K562 (cell line): ENCODE measurements at regions not wholly inside any gene's neighbourhood (a gene's known extent, or its start where the extent isn't known, plus 50 kb on each side); places are given as distances from the start of the nearest gene placed in this dataset.

Source experiments
- BHLHE40 ChIP-seq: IDR thresholded peaks from 2 replicates; pipeline ENCODE4 v1.6.1; 2011; ENCODE audit warnings: low read length, improper control_type of control experiment
- CREB5 ChIP-seq: fragments of 250-450 bp; sonication (Bioruptor Pico); IDR thresholded peaks from 2 replicates; pipeline ENCODE4 v1.5.0; 2020; ENCODE audit warnings: mild to moderate bottlenecking
- ELF2 ChIP-seq: fragments of 250-450 bp; sonication (Bioruptor Pico); IDR thresholded peaks from 2 replicates; pipeline ENCODE4 v1.5.0; 2021; ENCODE audit warnings: mild to moderate bottlenecking
- FOXO4 ChIP-seq: fragments of 450-650 bp; formaldehyde crosslinking; IDR thresholded peaks from 2 replicates; pipeline ENCODE4 v1.4.0; 2020; ENCODE audit warnings: mild to moderate bottlenecking, moderate library complexity
- HEY1 ChIP-seq: fragments of 250-450 bp; sonication (Bioruptor Pico); IDR thresholded peaks from 2 replicates; pipeline ENCODE4 v1.5.0; 2020; ENCODE audit warnings: mild to moderate bottlenecking, moderate library complexity, borderline replicate concordance
- HMBOX1 ChIP-seq: sonication (generic); IDR thresholded peaks from 2 replicates; pipeline ENCODE4 v1.6.1; 2016
- HNRNPK ChIP-seq: fragments of 200-400 bp; formaldehyde crosslinking; IDR thresholded peaks from one replicate; pipeline ENCODE4 v1.6.1; 2018; ENCODE audit warnings: mild to moderate bottlenecking, low read depth, low read length; ENCODE audit not compliant: poor library complexity, severe bottlenecking
- MCM3 ChIP-seq: fragments of 450-650 bp; IDR thresholded peaks from 2 replicates; pipeline ENCODE4 v1.6.1; 2016
- NEUROD1 ChIP-seq: fragments of 150-350 bp; IDR thresholded peaks from 2 replicates; pipeline ENCODE4 v1.6.1; 2014; ENCODE audit warnings: borderline replicate concordance, low read length, low read depth; ENCODE audit not compliant: partially characterized antibody
- NR4A1 ChIP-seq, 2 experiments: fragments of 250-450 bp in 1 of 2; fragments of 450-650 bp in 1 of 2; sonication (Bioruptor Pico) in 1 of 2; IDR thresholded peaks; 2 replicates each; pipeline versions ENCODE4 v1.4.0 to v1.6.1; 2016 to 2020; ENCODE audit warnings: mild to moderate bottlenecking in 2 of 2, missing compliant biosample characterization in 1 of 2, missing genetic modification characterization in 1 of 2, moderate library complexity in 1 of 2
- RBM15 ChIP-seq: fragments of 200-400 bp; formaldehyde crosslinking; IDR thresholded peaks from 2 replicates; pipeline ENCODE4 v1.6.1; 2018; ENCODE audit warnings: mild to moderate bottlenecking, low read length, moderate library complexity; ENCODE audit not compliant: insufficient read depth
- REST ChIP-seq, 2 experiments: fragments of 450-650 bp; formaldehyde crosslinking in 1 of 2; IDR thresholded peaks; 2 replicates each; pipeline versions ENCODE4 v1.4.0 to v1.6.1; 2014 to 2020; ENCODE audit warnings: mild to moderate bottlenecking in 2 of 2, borderline replicate concordance in 1 of 2, low read depth in 1 of 2
- SREBF2 ChIP-seq: sonication (generic); formaldehyde crosslinking; IDR thresholded peaks from 2 replicates; pipeline ENCODE4 v1.4.0; 2020; ENCODE audit warnings: mild to moderate bottlenecking, missing genetic modification reagents
- ZNF174 ChIP-seq: fragments of 250-450 bp; sonication (Bioruptor Pico); IDR thresholded peaks from 2 replicates; pipeline ENCODE4 v1.4.0; 2020; ENCODE audit warnings: mild to moderate bottlenecking

GRCh38 chr17:79400989-79401703 lies 209.7 kb downstream of the RBFOX3 start (continued):
- peak; percentile 53; the same call in 1 of the 2 replicates for TF ChIP-seq REST (IDR thresholded peaks at IDR 0.05; ENCODE audit: borderline replicate concordance)
- TF ChIP-seq REST (CRISPR knock-in tag; IDR thresholded peaks at IDR 0.05; ENCODE audit: low read depth) = no peak
- TF ChIP-seq CREB5 = no peak
- TF ChIP-seq ZNF174 = no peak
- TF ChIP-seq FOXO4 (CRISPR knock-in tag) = no peak
- no peak for TF ChIP-seq SREBF2 (CRISPR knock-in tag)
- TF ChIP-seq NEUROD1 = no peak
- TF ChIP-seq HEY1 (CRISPR knock-in tag) = no peak
- no peak for TF ChIP-seq HMBOX1
- TF ChIP-seq BHLHE40 = peak; percentile 60; the same call in 1 of the 2 replicates
- no peak for TF ChIP-seq MCM3
- TF ChIP-seq RBM15 = no peak
- TF ChIP-seq ELF2 = no peak
- no peak for TF ChIP-seq NR4A1 (CRISPR knock-in tag; IDR thresholded peaks at IDR 0.05)
- no peak for TF ChIP-seq NR4A1 (tag; IDR thresholded peaks at IDR 0.05)
- TF ChIP-seq HNRNPK = no peak
